GM21367 (cell line): ENCODE measurements at regions not wholly inside any gene's neighbourhood (a gene's known extent, or its start where the extent isn't known, plus 50 kb on each side); places are given as distances from the start of the nearest gene placed in this dataset.
A peak's percentile ranks its signal among the peaks of the same experiment; 100 is the strongest.

Experiments
- ATAC-seq: cut with Tn5 transposase; IDR thresholded peaks from one replicate; pipeline ENCODE4 v1.9.1; 2021; ENCODE audit not compliant: unreplicated experiment

GRCh38 chr13:110965038-110965754 lies 50.3 kb upstream of the ANKRD10 start:
- ATAC-seq, result peak; percentile 91
